SK-N-MC (cell line): ENCODE measurements at regions not wholly inside any gene's neighbourhood (a gene's known extent, or its start where the extent isn't known, plus 50 kb on each side); places are given as distances from the start of the nearest gene placed in this dataset.

Experiments used
- DNase-seq: peaks from one replicate; pipeline ENCODE4 v3.0.0-alpha.2; 2011; ENCODE audit warnings: low read depth, low spot score
- H3K27ac ChIP-seq: fragments of 200-600 bp; sonication (generic); 2 replicates; pipeline ENCODE4 v1.5.1; 2016; ENCODE audit warnings: mixed run types
- H3K36me3 ChIP-seq: fragments of 200-600 bp; sonication (generic); 2 replicates; pipeline ENCODE4 v1.6.1; 2017; ENCODE audit warnings: antibody characterized with exemption, low read length, mixed read lengths; ENCODE audit not compliant: insufficient read depth
- H3K4me3 ChIP-seq: fragments of 200-600 bp; sonication (generic); 2 replicates; pipeline ENCODE4 v1.5.1; 2016
- H3K9ac ChIP-seq: fragments of 200-600 bp; sonication (generic); 2 replicates; pipeline ENCODE4 v1.8.0; 2017; ENCODE audit warnings: mixed run types, mixed read lengths; ENCODE audit not compliant: insufficient read length
- H3K9me3 ChIP-seq: fragments of 200-600 bp; sonication (generic); 2 replicates; pipeline ENCODE4 v1.6.1; 2017; ENCODE audit warnings: low read depth, mild to moderate bottlenecking, antibody characterized with exemption, low read length, moderate library complexity, mixed read lengths
- EZH2 ChIP-seq: fragments of 200-600 bp; sonication (generic); IDR thresholded peaks from one replicate; pipeline ENCODE4 v1.6.1; 2017; ENCODE audit warnings: antibody characterized with exemption
- FOXP2 ChIP-seq: optimal IDR thresholded peaks from 2 replicates; pipeline ENCODE3; 2011; ENCODE audit warnings: mild to moderate bottlenecking, moderate library complexity; ENCODE audit not compliant: insufficient read depth; ENCODE audit errors: extremely low read length, control extremely low read depth
- POLR2AphosphoS5 ChIP-seq: IDR thresholded peaks from 2 replicates; pipeline ENCODE4 v1.6.1; 2012; ENCODE audit warnings: mild to moderate bottlenecking, low read depth, low read length, borderline replicate concordance

DNA sequence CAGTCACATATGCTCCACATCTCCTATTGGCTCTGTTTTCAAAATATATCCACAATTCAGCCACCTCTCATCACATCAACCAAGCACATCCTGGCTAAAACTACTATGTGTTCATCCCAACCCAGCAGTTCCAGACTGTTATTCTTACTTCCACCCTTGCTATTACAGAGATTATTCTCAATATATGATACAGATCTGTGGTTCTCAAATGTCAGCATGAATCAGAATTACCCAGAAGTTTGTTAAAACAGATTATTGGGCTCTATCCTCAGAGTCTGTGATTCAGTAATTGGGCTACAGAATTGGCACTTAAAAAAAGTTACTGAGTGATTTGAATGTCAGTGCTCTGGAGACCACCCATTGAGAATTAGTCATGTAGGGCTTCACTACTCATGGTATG is 78.8 kb upstream of the IZUMO3 start:
- no peak overlapping the region for H3K27ac ChIP-seq
- H3K36me3 ChIP-seq = no peaks in the 10 kb centered on the region
- no peak for TF ChIP-seq EZH2
- no peak for TF ChIP-seq POLR2AphosphoS5
- TF ChIP-seq FOXP2 = no peak

DNA sequence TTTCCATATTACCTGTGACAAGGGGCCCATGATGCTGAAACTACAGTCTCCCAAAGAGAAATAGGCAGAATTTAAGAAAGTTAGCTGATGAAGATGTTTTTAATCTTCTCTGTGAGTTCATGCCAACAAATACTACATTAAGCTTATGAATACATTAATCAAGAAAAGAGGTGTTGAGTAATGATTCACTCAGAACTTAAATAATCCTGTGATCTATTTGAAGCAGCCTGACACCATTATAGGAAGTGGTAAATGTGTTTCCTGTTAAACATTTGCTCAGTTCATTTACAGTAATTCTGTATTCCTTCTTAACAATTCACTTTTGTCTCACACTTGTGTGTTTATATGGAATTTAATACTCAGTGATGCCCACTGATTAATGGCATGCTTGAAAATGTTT is 75.0 kb upstream of the IZUMO3 start:
- no peak overlapping the region for H3K4me3 ChIP-seq

More for the DNA sequence above, 78.8 kb upstream of the IZUMO3 start:
- Histone ChIP-seq H3K9ac (no peak overlapping the region), H3K9me3 (no peaks in the 10 kb centered on the region), H3K4me3 (no peak overlapping the region)
- DNase-seq = no peak

DNA sequence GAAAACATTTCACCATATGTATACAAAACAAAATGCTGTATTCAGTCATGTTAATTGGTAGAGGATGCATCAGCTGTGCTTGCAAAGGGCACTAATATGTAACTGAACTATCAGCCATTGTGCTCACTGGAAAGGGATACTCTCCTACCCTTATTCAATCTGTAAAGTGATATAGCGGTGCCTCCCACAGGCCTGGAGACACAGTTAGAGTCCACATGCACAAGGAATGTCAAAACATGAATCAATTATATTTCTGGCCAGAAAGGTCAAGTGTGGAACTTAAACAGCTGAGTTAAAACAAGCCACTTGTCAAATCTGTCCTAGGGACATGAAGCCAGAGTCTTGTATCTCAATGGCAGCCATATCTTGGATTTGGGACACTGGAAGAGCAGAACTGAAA is 71.2 kb upstream of the IZUMO3 start:
- no peak for DNase-seq
- no peak overlapping the region for H3K4me3 ChIP-seq
- no peaks in the 10 kb centered on the region for H3K9me3 ChIP-seq
- no peak overlapping the region for H3K9ac ChIP-seq
- H3K27ac ChIP-seq = no peak overlapping the region
- H3K36me3 ChIP-seq = no peaks in the 10 kb centered on the region
- TF ChIP-seq FOXP2 = no peak
- TF ChIP-seq EZH2 = no peak
- no peak for TF ChIP-seq POLR2AphosphoS5

More for the DNA sequence above, 75.0 kb upstream of the IZUMO3 start:
- H3K27ac ChIP-seq = no peak overlapping the region
- no peaks in the 10 kb centered on the region for H3K36me3 ChIP-seq
- H3K9me3 ChIP-seq = no peaks in the 10 kb centered on the region
- TF ChIP-seq FOXP2 = no peak
- TF ChIP-seq EZH2 = no peak
- TF ChIP-seq POLR2AphosphoS5 = no peak
- DNase-seq = no peak
- H3K9ac ChIP-seq = no peak overlapping the region

DNA sequence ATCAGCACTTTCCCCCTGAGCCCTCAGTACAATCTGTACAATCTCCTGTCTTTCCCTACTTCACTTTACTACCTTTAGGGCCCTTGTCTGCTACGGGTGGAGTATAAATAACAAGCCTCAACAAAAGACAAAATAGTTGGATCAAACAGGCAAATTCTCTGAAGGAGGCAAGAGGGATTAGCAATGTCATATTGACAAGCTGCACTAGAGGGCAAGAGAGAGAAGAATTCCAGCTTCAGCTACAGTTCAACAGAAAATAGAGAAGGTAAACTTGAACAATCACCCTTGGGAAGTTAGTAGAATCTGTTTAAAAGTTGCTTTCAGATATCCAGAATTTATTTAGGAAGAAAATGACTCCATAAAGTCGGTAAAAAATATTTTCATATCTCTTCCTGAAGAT is 68.4 kb upstream of the IZUMO3 start:
- Histone ChIP-seq H3K9ac (no peak overlapping the region), H3K27ac (no peak overlapping the region), H3K9me3 (no peaks in the 10 kb centered on the region), H3K4me3 (no peak overlapping the region), H3K36me3 (no peaks in the 10 kb centered on the region)
- no peak for TF ChIP-seq POLR2AphosphoS5
- no peak for TF ChIP-seq EZH2
- no peak for TF ChIP-seq FOXP2
- no peak for DNase-seq

DNA sequence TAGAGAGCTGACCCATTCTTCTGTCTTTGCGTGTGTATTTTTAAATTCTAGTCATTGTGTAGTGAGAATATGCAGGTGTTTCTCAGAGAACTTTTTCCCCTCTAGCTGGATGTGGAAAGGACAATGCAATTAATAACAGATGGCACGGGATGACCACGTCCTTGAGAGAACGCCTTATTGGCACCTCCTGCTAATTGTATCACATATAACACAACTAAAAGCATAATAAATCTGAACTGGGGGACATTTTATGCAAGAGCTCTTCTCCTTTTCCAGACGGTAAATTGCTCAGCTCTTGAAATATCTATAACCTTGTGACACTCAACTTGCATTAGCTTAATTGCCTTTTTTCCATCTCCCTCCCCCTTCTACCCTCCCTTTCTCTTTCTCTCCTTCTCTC is 62.9 kb upstream of the IZUMO3 start:
- H3K9me3 ChIP-seq = no peaks in the 10 kb centered on the region
- no peak for TF ChIP-seq FOXP2
- TF ChIP-seq EZH2 = no peak
- no peak for TF ChIP-seq POLR2AphosphoS5
- H3K4me3 ChIP-seq = no peak overlapping the region
- H3K9ac ChIP-seq = no peak overlapping the region
- no peak overlapping the region for H3K27ac ChIP-seq
- H3K36me3 ChIP-seq = no peaks in the 10 kb centered on the region
- DNase-seq = no peak

DNA sequence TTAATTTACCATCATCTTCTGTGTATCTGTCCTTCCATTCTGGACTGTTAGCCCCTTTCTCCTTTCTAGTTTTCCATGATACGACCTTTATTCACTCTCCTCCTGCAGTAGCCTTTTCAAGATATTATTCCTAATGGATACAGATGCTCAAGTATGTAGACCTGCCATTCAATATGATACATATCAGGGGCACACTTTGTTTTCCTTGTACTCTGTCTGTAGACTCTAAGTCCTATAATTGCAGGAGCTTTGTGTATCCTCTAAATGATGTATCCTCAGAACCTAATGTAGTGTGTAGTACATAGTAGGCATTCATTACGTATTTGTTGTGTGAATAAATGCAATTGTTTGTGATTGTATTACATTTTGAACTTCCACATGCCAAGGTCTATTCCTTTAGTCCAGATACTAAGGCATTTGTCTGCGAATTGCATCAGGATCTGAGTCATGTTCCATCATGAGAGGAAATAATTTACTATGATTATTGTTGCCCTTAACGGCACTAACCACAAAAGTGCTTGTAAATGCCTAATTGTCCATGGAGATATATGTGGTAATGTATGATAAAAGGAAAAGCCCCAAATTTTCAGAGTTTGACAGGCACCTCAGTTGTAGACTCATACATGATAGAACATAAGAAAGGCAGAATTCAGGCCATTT is 57.1 kb upstream of the IZUMO3 start:
- Histone ChIP-seq H3K4me3 (no peak overlapping the region), H3K9ac (no peak overlapping the region), H3K36me3 (no peaks in the 10 kb centered on the region), H3K27ac (no peak overlapping the region), H3K9me3 (no peaks in the 10 kb centered on the region)
- TF ChIP-seq EZH2 (no peak), FOXP2 (no peak), POLR2AphosphoS5 (no peak)
- DNase-seq = no peak
